ENCODE measurements at regions not wholly inside any gene's neighbourhood (a gene's known extent, or its start where the extent isn't known, plus 50 kb on each side); places are given as distances from the start of the nearest gene placed in this dataset.

DNA sequence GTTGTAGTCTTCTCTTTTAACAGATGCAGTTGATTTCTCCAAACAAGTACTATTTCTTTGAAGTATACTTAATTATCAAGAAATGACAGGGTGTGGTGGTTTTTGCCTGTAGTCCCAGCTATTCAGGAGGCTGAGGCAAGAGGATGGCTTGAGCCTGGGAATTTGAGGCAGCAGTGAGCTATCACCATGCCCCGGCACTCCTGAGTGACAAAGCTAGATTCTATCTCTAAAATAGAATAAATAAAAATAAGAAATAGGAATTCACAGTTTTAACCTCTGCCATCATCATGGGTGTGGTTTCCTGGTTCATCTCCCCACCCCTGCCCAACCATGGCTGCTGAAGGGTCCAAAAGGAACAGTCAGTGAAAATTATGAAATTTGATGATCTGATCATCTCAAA is 290.2 kb upstream of the FLRT2 start:
- DNase-seq, result no peak

DNA sequence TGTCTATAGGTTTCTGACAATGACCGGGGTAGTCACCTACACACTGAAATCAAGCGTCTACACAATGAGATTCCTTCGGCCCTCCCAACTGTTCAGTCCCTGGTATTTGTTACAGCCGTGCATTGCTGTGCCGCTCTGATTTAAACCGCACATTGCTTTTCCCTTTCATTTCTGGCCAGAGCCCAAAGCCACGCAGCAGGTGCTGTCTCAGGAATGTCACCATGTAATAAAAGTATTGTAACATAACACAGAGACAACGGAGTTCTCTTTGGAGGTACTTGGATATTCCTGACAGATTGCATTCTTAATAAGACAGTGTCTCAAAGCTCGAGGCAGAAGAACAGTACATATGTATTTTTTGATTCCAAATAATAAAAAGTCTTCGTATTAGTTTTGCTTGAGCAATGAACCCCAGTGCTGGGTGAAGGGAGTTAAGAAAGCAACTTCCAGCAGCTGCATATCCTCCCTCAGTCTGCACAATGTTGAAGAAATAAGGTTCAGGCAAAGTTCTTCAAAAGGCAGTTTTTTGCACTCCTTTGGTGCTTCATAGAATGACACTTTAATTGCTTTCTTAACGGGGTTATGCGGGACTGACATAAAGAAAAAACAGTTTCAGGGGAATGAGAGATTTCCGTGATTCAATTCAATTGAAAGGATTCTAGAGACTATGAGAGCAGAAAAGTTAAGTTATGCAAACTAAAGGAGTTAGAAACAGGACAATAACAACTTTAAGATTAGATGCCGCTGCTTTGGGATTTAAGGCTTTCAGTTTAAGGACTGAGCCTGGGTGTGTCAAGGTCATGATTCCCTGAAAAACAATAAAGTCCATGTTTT is 288.7 kb upstream of the FLRT2 start:
- no peak for DNase-seq

DNA sequence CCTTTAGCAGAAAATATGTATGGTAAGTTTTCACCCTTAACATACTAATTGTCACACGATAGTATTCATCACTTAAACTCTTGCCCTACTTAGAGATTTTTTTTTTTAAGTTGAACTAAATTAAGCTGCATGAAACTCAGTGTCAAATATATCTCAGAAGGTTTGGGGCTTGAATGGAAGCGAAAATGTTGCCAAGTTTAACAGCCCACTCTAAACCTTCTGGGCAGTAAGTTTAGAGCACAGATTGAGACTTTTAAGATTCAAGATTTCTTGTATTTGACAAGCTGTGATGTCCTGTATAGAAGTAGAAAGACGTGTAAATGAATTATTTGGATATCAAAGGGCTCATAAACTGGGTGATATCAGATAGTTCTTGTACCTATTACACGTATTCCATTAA is 287.3 kb upstream of the FLRT2 start:
- no peak for DNase-seq

DNA sequence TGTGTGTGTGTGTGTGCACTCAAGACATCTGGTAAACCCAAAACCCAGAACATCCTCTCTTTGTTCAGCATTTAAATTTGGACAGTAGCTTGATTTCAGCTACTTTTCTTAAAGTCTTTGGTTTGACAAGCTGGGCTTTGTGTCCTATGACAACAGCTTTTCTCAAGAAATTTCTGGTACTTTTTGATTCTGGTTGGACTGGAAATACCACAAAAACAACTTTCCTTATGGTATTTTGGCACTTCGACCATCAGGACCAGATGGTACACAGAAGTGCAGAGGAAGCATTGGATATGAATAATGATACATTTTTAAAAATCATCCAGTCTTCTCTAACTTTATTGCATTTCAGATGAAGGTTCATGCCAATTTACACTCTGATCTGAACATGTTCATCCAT is 286.6 kb upstream of the FLRT2 start:
- no peak for DNase-seq

DNA sequence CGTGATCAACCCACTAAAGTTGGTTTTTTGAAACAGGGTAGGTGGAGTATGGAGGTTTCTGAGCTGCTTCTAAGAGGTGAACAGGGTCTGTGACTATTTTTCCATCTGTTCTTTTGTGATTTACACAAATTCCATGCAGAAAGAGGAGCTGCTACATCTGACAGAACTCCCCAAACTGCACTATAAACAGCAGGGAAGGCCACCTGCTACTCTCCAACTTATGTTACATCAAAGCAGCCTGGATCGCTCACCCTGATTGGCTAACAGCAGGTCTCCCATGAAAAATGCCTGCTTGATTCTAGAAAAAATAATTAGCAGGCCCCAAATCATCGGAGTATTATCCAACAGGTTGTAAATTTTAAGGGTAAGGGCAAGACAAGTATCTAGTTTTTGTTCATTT is 282.9 kb upstream of the FLRT2 start:
- no peak for DNase-seq

DNA sequence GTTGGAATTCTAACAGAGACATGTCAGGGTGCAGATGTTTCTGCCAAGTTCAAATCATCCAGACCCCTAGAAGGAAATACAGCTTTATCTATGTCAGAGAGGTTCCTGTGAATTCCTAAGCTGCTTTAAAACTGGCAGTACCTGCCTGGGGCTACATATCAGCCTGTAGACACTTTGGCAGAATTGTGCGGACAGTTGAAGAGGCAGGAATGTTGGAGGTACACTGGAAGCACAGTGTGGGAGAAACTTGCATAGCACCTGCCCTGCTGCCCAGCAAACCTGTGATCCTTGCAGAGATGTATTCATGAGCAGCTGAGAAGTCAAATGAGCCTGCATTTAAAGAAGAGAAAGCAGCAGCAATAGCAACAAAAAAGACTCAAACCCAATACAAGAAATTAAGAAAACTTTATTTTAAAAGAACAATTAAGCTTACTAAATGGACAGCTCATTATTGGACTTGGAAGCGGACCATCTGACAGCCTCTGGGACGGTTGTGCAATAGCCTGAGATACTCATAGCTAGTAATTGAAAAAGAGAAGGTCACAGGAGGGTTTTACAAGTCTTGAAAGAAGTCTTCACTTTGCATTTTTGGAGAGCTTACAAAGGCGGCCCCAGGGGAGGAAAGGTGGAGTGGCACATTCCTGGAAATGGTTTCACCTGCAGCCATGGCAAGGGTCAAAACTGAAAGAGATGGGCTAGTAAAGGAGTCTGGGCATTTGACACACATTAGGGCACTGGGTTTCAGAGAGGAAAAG is 280.9 kb upstream of the FLRT2 start:
- no peak for DNase-seq

DNA sequence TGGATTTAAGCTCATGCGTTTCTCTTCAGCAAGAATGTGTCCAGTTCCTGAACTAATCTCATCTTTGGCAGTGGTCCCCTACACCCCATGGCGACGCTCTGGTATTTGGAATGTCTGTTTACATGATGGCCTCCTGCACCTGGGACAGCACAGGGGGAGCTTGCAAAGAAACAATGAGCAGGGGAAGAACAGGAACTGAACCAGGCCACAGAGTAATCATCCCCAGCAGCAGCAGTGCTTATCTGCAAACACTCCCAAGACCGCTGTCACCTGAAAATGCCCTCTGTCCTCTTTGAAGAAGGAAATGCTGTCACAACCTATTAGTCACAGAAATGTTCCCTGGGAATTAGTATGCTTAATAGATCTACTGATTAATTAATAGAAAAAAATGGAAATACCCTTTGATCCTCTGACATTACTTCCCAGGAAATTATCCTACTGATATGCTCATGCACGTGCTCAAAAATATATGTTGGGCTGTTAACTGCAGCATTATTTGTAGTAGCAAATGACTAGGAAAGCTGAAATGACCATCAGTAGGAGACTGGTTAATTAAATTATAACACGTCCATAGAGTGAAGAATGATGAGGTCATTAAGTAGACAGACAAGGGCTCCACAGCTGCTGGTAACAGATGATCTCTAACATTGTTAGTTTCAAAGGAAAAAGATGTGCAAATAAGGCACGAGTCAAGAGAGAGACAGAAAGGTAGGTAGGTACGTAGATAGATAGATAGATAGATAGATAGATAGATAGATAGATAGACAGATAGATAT is 279.3 kb upstream of the FLRT2 start:
- DNase-seq, result no peak

- DNase-seq, result peak; percentile 2 to 41
Measured at GRCh38 chr14:85252011-85252410, 277.9 kb upstream of the FLRT2 start.

- DNase-seq, result no peak
Measured at GRCh38 chr14:85254711-85255110, 275.2 kb upstream of the FLRT2 start.

GRCh38 chr14:85257287-85257686 is 272.7 kb upstream of the FLRT2 start:
- DNase-seq, result no peak

DNA sequence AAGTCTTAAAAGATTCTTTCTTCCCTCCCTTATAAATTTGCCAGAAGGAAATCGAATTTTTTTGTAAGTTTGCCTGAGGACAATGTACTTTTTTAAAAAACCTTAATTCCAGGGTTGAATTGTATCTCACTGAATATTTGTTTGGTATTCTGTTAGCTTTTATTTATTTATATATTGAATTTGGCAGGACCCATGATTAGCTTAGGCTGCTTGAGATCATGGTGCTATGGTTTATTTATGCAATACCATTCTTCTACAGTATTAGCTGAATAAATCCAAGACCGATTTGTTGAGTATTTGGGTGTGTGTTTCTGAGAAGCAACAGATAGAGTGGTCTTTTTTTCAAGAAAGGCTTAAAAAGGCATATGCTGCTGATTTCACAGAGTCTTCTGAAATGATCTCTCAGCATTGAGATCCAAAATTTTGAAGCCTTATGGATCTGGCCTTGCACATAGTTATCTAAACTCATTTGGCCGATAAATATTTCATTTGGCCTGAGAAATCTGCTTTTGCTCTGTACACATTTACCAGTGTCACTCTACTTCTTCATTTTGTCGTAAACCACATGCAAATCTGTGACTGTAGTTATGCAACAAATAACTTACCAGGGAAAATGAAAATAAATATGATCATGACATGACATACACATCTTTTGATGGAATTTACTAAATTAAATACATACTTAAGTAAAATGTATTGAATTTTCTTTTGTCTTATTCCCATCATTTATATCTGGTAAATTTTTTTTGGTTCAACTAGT is 265.8 kb upstream of the FLRT2 start:
- DNase-seq, result no peak

- no peak for DNase-seq
Measured at GRCh38 chr14:85273099-85273677, 256.8 kb upstream of the FLRT2 start.

DNA sequence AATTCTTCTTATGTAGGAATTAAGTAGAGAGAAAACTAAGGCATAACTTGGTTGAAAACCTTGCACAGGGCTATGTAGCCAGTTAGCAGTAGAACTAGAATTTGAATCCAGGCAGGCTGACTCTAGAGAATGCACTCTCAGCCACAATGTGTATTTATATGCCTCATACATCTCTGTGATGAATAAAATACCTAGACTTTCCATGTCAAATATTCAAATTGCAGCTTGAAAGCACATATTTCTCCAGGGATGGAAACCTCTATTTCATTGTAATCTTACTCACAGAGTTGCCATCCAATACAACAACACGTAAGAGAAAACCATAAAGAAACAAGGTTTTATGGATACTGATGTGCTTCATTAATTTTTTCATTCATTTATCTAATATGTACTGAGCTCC is 256.0 kb upstream of the FLRT2 start:
- no peak for DNase-seq

- no peak for DNase-seq
Measured at GRCh38 chr14:85276161-85276978, 253.6 kb upstream of the FLRT2 start.

- no peak for DNase-seq
Measured at GRCh38 chr14:85276979-85277228, 253.0 kb upstream of the FLRT2 start.

- no peak for DNase-seq
Measured at GRCh38 chr14:85279407-85279806, 250.5 kb upstream of the FLRT2 start.

GRCh38 chr14:85280074-85280473 is 249.9 kb upstream of the FLRT2 start:
- peak in 1 of 2 experiments; percentile 14 for DNase-seq

GRCh38 chr14:85281921-85282320 is 248.0 kb upstream of the FLRT2 start:
- no peak for DNase-seq

DNA sequence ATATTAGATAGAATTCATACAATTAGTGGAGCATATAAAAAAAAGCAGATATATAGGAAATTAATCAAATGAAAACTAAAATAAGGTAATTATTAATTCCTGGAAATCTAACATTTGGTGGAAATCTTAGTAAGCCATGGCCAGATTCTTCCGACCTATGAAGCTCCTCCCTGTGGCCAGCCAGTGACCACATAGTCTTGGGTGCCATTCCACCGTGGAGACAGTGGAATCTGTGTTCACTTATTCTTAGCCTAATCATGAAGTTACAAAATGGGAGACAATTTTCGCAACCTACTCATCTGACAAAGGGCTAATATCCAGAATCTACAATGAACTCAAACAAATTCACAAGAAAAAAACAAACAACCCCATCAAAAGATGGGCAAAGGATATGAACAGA is 241.9 kb upstream of the FLRT2 start:
- no peak for DNase-seq

DNA sequence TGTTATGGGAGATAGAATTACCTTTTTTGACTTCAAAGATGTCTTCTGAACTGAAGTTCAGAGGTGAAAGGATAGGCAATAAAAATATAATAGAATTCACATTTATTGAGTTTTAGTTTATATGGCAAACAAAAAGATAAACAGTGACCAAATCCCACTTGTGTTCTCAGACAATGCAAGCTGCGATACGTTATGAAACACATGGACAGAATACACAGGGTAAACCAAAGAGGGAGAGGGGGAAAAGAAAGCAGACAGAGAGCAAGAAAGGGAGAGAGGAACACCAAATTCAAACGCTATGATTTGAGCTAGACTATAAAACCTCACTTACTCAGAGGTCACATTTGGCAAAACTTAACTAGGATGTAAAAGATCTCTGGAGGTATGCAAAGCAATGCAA is 238.2 kb upstream of the FLRT2 start:
- no peak for DNase-seq

- DNase-seq, result no peak
Measured at GRCh38 chr14:85293612-85294234, 236.2 kb upstream of the FLRT2 start.

All from SW 1271 (cell line).